Esophagus (tissue), 2 donors: ENCODE measurements at regions not wholly inside any gene's neighbourhood (a gene's known extent, or its start where the extent isn't known, plus 50 kb on each side); places are given as distances from the start of the nearest gene placed in this dataset.

ENCODE experiments used
- H3K27ac ChIP-seq, 2 donors: one replicate each; pipeline ENCODE4 v1.5.1; 2013; ENCODE audit warnings: low read depth in 2 of 2, mild to moderate bottlenecking in 2 of 2, inconsistent platforms in 1 of 2, low read length in 1 of 2, moderate library complexity in 1 of 2
- H3K27me3 ChIP-seq, 2 donors: one replicate each; pipeline ENCODE4 v1.6.1; 2013; ENCODE audit warnings: low read length in 2 of 2, control low read depth in 1 of 2, mild to moderate bottlenecking in 1 of 2; ENCODE audit not compliant: insufficient read depth in 2 of 2, control insufficient read depth in 1 of 2
- H3K36me3 ChIP-seq, 2 donors: one replicate each; pipeline ENCODE4 v1.6.1; 2013; ENCODE audit warnings: low read length in 1 of 2; ENCODE audit not compliant: control insufficient read depth in 2 of 2, insufficient read depth in 2 of 2
- H3K4me1 ChIP-seq, 2 donors: one replicate each; pipeline ENCODE4 v1.6.1; 2013; ENCODE audit warnings: low read length in 1 of 2; ENCODE audit not compliant: control insufficient read depth in 2 of 2, insufficient read depth in 2 of 2
- H3K4me3 ChIP-seq, 2 donors: one replicate each; pipeline ENCODE4 v1.5.1; 2013; ENCODE audit warnings: low read length in 2 of 2, mild to moderate bottlenecking in 2 of 2, low read depth in 1 of 2, moderate library complexity in 1 of 2
- H3K9me3 ChIP-seq, 2 donors: one replicate each; pipeline ENCODE4 v1.6.1; 2013; ENCODE audit warnings: mild to moderate bottlenecking in 2 of 2, low read depth in 1 of 2, low read length in 1 of 2, moderate library complexity in 1 of 2; ENCODE audit not compliant: control insufficient read depth in 2 of 2, insufficient read depth in 1 of 2
- WGBS, 2 donors: extraction: QIAGEN DNeasy Blood & Tissue Kit; methylation state at CpG; one replicate each; pipeline ENCODE4 v1.1.7; 2013; 5-methylcytosine and 5-hydroxymethylcytosine counted together
- donor health status: healthy with polysubstance abuse.
- donor health status: Bipolar disorder and iron deficiency.

GRCh38 chr16:9595393-9595792 lies 503.9 kb downstream of the HAPSTR1 start:
- Histone ChIP-seq H3K4me1 (no peaks in the 10 kb centered on the region), H3K36me3 (no peaks in the 10 kb centered on the region), H3K27me3 (no peaks in the 10 kb centered on the region), H3K9me3 (no peaks in the 10 kb centered on the region), H3K4me3 (no peak overlapping the region), H3K27ac (no peak overlapping the region)
- 53 to 66% methylated on average over 3 of the region's 3 CpGs for WGBS, 2 donors

GRCh38 chr16:9596788-9597187 lies 505.3 kb downstream of the HAPSTR1 start:
- H3K27ac ChIP-seq: no peak overlapping the region
- no peaks in the 10 kb centered on the region for H3K27me3 ChIP-seq
- WGBS, 2 donors: 85 to 92% methylated on average over 4 of the region's 4 CpGs
- H3K36me3 ChIP-seq: no peaks in the 10 kb centered on the region
- no peaks in the 10 kb centered on the region for H3K4me1 ChIP-seq
- H3K9me3 ChIP-seq: no peaks in the 10 kb centered on the region
- no peak overlapping the region for H3K4me3 ChIP-seq

GRCh38 chr16:9597967-9598730 lies 506.7 kb downstream of the HAPSTR1 start:
- H3K27ac ChIP-seq: no peak overlapping the region
- 61 to 72% methylated on average over 9 of the region's 9 CpGs for WGBS, 2 donors

DNA sequence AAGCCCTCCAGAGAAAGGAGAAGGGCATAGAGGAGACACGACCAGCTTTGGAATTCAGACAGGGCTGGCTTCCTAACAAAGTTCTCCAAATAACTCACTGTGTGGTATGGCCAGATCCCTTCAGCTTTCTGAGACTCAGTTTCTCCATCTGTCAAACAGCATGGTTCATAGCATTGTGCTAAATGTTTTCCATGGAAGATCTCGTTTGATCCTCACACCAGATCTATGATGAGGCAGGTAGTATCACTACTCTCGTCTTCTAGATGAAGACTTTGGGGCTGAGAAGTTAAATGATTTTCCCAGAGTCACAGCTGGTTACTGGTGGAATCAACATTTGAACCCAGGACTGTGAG lies 507.3 kb downstream of the HAPSTR1 start:
- Histone ChIP-seq H3K9me3 (no peaks in the 10 kb centered on the region), H3K4me3 (no peak overlapping the region), H3K27me3 (no peaks in the 10 kb centered on the region), H3K4me1 (no peaks in the 10 kb centered on the region), H3K27ac (no peak overlapping the region), H3K36me3 (no peaks in the 10 kb centered on the region)
- 50 to 75% methylated on average over 3 of the region's 3 CpGs for WGBS, 2 donors

More at GRCh38 chr16:9597967-9598730, 506.7 kb downstream of the HAPSTR1 start:
- Histone ChIP-seq H3K27me3 (no peaks in the 10 kb centered on the region), H3K9me3 (no peaks in the 10 kb centered on the region), H3K36me3 (no peaks in the 10 kb centered on the region), H3K4me3 (no peak overlapping the region), H3K4me1 (no peaks in the 10 kb centered on the region)

- no peaks in the 10 kb centered on the region for H3K9me3 ChIP-seq
- no peak overlapping the region for H3K27ac ChIP-seq
- no peaks in the 10 kb centered on the region for H3K4me1 ChIP-seq
- H3K36me3 ChIP-seq: no peaks in the 10 kb centered on the region
- no peaks in the 10 kb centered on the region for H3K27me3 ChIP-seq
- no peak overlapping the region for H3K4me3 ChIP-seq
- 87 to 89% methylated on average over 8 of the region's 8 CpGs for whole genome bisulfite sequencing, 2 donors
Measured at GRCh38 chr16:9599415-9600120, 508.1 kb downstream of the HAPSTR1 start.

GRCh38 chr16:9602189-9602588 lies 510.7 kb downstream of the HAPSTR1 start:
- H3K4me1 ChIP-seq: no peaks in the 10 kb centered on the region
- no peak overlapping the region for H3K4me3 ChIP-seq
- H3K27me3 ChIP-seq: no peaks in the 10 kb centered on the region
- no peaks in the 10 kb centered on the region for H3K9me3 ChIP-seq
- H3K36me3 ChIP-seq: no peaks in the 10 kb centered on the region
- no peak overlapping the region for H3K27ac ChIP-seq
- 68 to 73% methylated on average over 4 of the region's 4 CpGs for WGBS, 2 donors

DNA sequence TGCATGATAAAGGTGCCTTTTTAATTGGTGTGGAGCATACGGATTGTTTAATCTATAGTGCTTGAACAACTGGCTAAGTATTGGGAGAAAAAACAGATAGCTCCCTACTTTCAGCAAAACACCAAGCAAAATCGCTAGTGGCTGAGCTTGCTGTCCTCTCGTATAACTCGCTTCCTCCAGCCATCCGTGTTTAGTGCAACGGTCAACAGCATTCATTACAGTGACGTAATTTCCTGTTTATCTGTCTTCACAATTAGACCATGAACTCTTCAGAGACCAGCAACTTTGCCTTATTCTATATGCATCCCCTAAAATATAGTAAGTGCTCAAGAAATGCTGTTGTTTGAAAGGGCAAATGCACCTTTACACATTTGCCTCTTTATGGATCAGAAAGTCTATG lies 511.9 kb downstream of the HAPSTR1 start:
- H3K4me1 ChIP-seq: no peaks in the 10 kb centered on the region
- no peak overlapping the region for H3K27ac ChIP-seq
- H3K27me3 ChIP-seq: no peaks in the 10 kb centered on the region
- no peak overlapping the region for H3K4me3 ChIP-seq
- H3K36me3 ChIP-seq: no peaks in the 10 kb centered on the region
- H3K9me3 ChIP-seq: no peaks in the 10 kb centered on the region
- WGBS, 2 donors: 56 to 69% methylated on average over 7 of the region's 7 CpGs

DNA sequence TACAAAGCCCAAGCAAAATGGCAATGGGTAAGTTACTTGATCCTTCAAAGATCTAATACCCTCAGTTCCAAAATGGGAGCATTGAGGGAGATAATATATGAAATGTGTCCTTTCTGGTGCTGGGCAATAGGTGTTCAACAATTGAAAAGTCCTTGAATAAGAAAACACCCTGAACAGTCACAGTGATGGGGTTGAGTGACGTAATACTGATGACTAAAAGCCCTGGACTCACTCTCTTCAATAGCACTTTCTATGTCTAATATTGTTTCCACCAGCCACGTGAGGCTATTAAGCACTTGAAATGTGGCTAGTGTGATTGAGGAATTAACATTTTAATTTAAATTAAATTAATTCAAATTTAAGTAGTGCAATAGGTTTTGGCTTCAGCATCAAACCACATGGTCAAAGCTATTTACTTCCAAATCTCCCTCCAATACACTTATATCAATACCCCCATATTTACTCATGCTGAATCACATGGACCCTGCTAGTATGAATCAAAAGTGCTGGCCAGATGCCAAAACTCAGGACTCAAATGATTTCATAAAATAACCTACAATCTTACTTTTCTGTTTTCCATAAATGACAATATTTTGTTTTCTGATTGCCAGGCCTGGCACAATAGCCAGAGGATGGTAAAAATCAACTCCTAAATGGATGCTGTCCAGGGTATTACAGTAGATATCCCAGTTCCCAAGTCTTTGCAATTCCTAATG lies 516.2 kb downstream of the HAPSTR1 start:
- H3K9me3 ChIP-seq: no peaks in the 10 kb centered on the region
- H3K4me1 ChIP-seq: no peaks in the 10 kb centered on the region
- H3K4me3 ChIP-seq: no peak overlapping the region
- 70 to 74% methylated on average over 2 of the region's 2 CpGs for WGBS, 2 donors
- H3K27me3 ChIP-seq: no peaks in the 10 kb centered on the region
- no peak overlapping the region for H3K27ac ChIP-seq
- H3K36me3 ChIP-seq: no peaks in the 10 kb centered on the region

GRCh38 chr16:9610727-9611126 lies 519.3 kb downstream of the HAPSTR1 start:
- Histone ChIP-seq H3K36me3 (no peaks in the 10 kb centered on the region), H3K9me3 (no peaks in the 10 kb centered on the region), H3K27ac (no peak overlapping the region), H3K4me3 (no peak overlapping the region), H3K27me3 (no peaks in the 10 kb centered on the region), H3K4me1 (no peaks in the 10 kb centered on the region)
- WGBS, 2 donors: 76 to 79% methylated on average over 5 of the region's 5 CpGs
